PFSK-1 (cell line): ENCODE measurements at regions not wholly inside any gene's neighbourhood (a gene's known extent, or its start where the extent isn't known, plus 50 kb on each side); places are given as distances from the start of the nearest gene placed in this dataset.

ENCODE experiments used
- FOXP2 ChIP-seq: optimal IDR thresholded peaks from 2 replicates; pipeline ENCODE3; 2011; ENCODE audit warnings: borderline replicate concordance, control low read depth, inconsistent platforms; ENCODE audit not compliant: insufficient read depth; ENCODE audit errors: extremely low read length, extremely low read depth
- POLR2AphosphoS5 ChIP-seq: IDR thresholded peaks from 2 replicates; pipeline ENCODE4 v1.6.1; 2012; ENCODE audit warnings: low read depth, mild to moderate bottlenecking, control low read depth, low read length, moderate library complexity
- REST ChIP-seq, 2 experiments: IDR thresholded peaks; 2 replicates each; pipeline versions ENCODE4 v1.6.1 to v1.8.0; 2011 to 2012; ENCODE audit warnings: low read depth in 2 of 2, low read length in 2 of 2, control low read depth in 1 of 2, inconsistent platforms in 1 of 2, mild to moderate bottlenecking in 1 of 2, moderate library complexity in 1 of 2; ENCODE audit not compliant: insufficient read depth in 1 of 2
- SIN3A ChIP-seq: IDR thresholded peaks from 2 replicates; pipeline ENCODE4 v1.6.1; 2012; ENCODE audit warnings: mild to moderate bottlenecking, low read length, moderate library complexity, borderline replicate concordance; ENCODE audit not compliant: insufficient read depth
- TAF1 ChIP-seq: IDR thresholded peaks from 2 replicates; pipeline ENCODE4 v1.6.1; 2012; ENCODE audit warnings: low read length, control low read depth, borderline replicate concordance; ENCODE audit not compliant: insufficient read depth

DNA sequence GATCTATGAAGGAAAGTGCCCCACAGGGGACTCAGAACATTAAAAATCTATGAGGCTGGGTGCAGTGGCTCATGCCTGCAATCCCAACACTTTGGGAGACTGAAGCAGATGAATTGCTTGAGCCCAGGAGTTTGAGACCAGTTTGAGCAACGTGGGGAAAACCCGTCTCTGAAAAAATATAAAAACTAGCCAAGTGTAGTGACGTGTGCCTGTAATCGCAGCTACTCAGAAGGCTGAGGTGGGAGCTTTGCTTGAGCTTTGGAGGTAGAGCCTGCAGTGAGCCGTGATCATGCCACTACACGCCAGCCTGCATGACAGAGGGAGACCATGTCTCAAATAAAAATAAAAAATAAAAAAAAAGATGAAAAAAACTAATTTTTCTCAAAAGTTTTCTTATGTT is 1070.6 kb downstream of the PCDH9 start:
- TF ChIP-seq FOXP2 (no peak), POLR2AphosphoS5 (no peak), SIN3A (no peak)

- no peak for TF ChIP-seq TAF1
- no peak for TF ChIP-seq POLR2AphosphoS5
- TF ChIP-seq SIN3A, result no peak
- TF ChIP-seq REST (IDR thresholded peaks at IDR 0.05; ENCODE audit: insufficient read depth in 1 of 2, low read depth in 2 of 2, low read length in 2 of 2), result no peak
- no peak for TF ChIP-seq FOXP2
Measured at GRCh38 chr13:66154976-66155375, 1075.2 kb downstream of the PCDH9 start.

DNA sequence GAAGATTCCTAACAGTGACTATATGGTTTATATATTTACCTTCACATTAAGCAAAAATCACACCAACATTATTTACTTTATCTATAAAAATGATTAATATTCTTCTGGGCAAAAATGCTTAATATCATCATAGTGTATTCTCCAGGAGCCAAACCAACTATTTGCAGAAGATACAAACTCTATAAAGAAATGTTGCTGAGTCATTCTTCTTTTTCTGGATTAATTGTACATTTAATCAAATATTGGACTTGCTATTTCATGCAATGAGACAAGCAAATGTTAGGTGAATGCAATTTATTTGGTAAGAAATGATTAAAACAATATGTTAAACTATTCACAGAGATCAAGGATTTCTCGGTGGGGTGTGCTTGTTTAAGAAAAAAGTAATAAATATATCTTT is 1075.8 kb downstream of the PCDH9 start:
- no peak for TF ChIP-seq TAF1
- TF ChIP-seq FOXP2, result no peak
- TF ChIP-seq SIN3A, result no peak
- TF ChIP-seq REST (IDR thresholded peaks at IDR 0.05; ENCODE audit: insufficient read depth in 1 of 2, low read depth in 2 of 2, low read length in 2 of 2), result no peak
- no peak for TF ChIP-seq POLR2AphosphoS5

GRCh38 chr13:66152596-66152995 is 1077.5 kb downstream of the PCDH9 start:
- no peak for TF ChIP-seq TAF1
- TF ChIP-seq FOXP2, result no peak
- TF ChIP-seq POLR2AphosphoS5, result no peak
- no peak for TF ChIP-seq REST (IDR thresholded peaks at IDR 0.05; ENCODE audit: insufficient read depth in 1 of 2, low read depth in 2 of 2, low read length in 2 of 2)
- TF ChIP-seq SIN3A, result no peak

DNA sequence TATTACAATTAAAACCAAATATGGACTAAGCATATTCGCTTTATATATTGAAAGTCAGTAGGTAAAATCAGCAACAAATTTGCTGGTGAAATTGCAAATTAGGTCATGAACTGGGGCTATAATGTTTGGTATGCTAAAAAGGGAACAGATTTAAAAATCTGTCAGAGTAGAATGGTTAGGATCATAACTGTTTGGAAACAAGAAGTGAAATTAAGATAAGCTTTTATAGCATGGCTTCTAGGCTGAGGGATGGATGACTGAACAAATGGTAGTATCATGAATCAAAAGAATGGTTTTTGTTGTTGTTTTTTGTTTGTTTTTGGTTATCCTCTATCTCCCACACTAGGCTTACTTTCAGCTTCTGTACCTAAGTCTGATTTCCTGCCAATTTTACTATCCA is 1090.4 kb downstream of the PCDH9 start:
- TF ChIP-seq FOXP2 (no peak), TAF1 (no peak), SIN3A (no peak), POLR2AphosphoS5 (no peak), REST (IDR thresholded peaks at IDR 0.05; ENCODE audit: insufficient read depth in 1 of 2, low read depth in 2 of 2, low read length in 2 of 2) (no peak)
